Ishikawa (cell line): ENCODE measurements at regions not wholly inside any gene's neighbourhood (a gene's known extent, or its start where the extent isn't known, plus 50 kb on each side); places are given as distances from the start of the nearest gene placed in this dataset.

ENCODE experiments used
- CEBPB ChIP-seq: IDR thresholded peaks from 2 replicates; pipeline ENCODE4 v1.6.1; 2012
- CREB1 ChIP-seq: IDR thresholded peaks from 2 replicates; pipeline ENCODE4 v1.6.1; 2012; ENCODE audit warnings: low read depth
- EGR1 ChIP-seq: IDR thresholded peaks from 2 replicates; pipeline ENCODE4 v1.6.1; 2012
- EP300 ChIP-seq: IDR thresholded peaks from 2 replicates; pipeline ENCODE4 v1.6.1; 2012; ENCODE audit warnings: borderline replicate concordance
- NFIC ChIP-seq: IDR thresholded peaks from 2 replicates; pipeline ENCODE4 v1.6.1; 2012
- RAD21 ChIP-seq: IDR thresholded peaks from 2 replicates; pipeline ENCODE4 v1.6.1; 2012; ENCODE audit warnings: low read depth
- REST ChIP-seq: IDR thresholded peaks from 2 replicates; pipeline ENCODE4 v1.6.1; 2012; ENCODE audit warnings: low read depth, mild to moderate bottlenecking
- TAF1 ChIP-seq: IDR thresholded peaks from 2 replicates; pipeline ENCODE4 v1.6.1; 2012; ENCODE audit warnings: low read depth, mild to moderate bottlenecking
- TCF12 ChIP-seq: IDR thresholded peaks from 2 replicates; pipeline ENCODE4 v1.6.1; 2012; ENCODE audit warnings: low read depth
- TEAD4 ChIP-seq: IDR thresholded peaks from 2 replicates; pipeline ENCODE4 v1.6.1; 2012
- YY1 ChIP-seq: IDR thresholded peaks from 2 replicates; pipeline ENCODE4 v1.6.1; 2012; ENCODE audit warnings: low read depth
- ZBTB7A ChIP-seq: IDR thresholded peaks from 2 replicates; pipeline ENCODE4 v1.6.1; 2012; ENCODE audit warnings: low read depth
- TF ChIP-seq, protein P1 (sequence below): IDR thresholded peaks from 2 replicates; pipeline ENCODE4 v1.6.1; 2012

DNA sequence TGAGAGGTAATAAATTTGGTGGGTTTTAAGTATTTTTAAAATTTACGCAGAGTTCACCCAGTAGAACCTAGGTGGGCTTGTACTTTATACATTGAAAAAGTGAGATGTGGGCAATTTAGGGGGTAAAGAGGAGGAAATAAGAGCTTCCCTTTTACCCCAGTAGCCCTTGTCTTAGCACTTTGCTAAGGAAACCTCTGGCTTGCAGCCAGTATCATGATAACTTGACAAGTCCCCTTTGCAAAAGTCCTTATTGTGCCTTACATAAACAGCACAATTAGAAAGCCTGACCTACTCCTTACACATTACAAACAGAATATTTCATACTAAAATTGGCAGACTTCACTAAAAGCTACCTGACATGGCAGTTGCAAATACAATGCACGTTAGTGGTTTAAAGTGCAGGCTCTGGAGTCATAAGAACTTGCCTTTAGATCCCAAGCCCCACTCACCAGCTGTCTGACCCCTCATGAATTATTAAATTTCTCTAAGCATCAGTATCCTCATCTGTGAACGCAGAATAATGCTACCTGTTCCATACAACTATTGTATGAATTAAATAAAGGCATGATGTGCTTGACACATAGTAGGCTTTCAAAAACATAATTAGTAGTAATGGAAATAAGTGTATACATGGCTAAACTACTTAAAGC, 53.2 kb upstream of the NELL2 start:
- no peak for TF ChIP-seq RAD21
- TF ChIP-seq, protein P1, sequence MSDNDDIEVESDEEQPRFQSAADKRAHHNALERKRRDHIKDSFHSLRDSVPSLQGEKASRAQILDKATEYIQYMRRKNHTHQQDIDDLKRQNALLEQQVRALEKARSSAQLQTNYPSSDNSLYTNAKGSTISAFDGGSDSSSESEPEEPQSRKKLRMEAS, result no peak
- no peak for TF ChIP-seq REST
- no peak for TF ChIP-seq NFIC
- no peak for TF ChIP-seq ZBTB7A
- TF ChIP-seq TCF12, result no peak
- no peak for TF ChIP-seq CREB1
- no peak for TF ChIP-seq TAF1
- no peak for TF ChIP-seq YY1
- no peak for TF ChIP-seq EP300
- no peak for TF ChIP-seq EGR1
- TF ChIP-seq TEAD4, result no peak
- TF ChIP-seq CEBPB, result no peak
